Occipital lobe (tissue), 1 donor: ENCODE measurements at regions not wholly inside any gene's neighbourhood (a gene's known extent, or its start where the extent isn't known, plus 50 kb on each side); places are given as distances from the start of the nearest gene placed in this dataset.
"Not testable (repeated sequence)": the region's sequence is repeated elsewhere in the genome, so short reads cannot be mapped to it uniquely, and the experiment has no call there.

Experiments used
- DNase-seq: peaks from one replicate; lab custom pipeline; 2025; lab: John Stamatoyannopoulos, UW

GRCh38 chr1:146715054-146715453, 223.1 kb upstream of the NBPF12 start:
- DNase-seq = not testable (repeated sequence)

DNA sequence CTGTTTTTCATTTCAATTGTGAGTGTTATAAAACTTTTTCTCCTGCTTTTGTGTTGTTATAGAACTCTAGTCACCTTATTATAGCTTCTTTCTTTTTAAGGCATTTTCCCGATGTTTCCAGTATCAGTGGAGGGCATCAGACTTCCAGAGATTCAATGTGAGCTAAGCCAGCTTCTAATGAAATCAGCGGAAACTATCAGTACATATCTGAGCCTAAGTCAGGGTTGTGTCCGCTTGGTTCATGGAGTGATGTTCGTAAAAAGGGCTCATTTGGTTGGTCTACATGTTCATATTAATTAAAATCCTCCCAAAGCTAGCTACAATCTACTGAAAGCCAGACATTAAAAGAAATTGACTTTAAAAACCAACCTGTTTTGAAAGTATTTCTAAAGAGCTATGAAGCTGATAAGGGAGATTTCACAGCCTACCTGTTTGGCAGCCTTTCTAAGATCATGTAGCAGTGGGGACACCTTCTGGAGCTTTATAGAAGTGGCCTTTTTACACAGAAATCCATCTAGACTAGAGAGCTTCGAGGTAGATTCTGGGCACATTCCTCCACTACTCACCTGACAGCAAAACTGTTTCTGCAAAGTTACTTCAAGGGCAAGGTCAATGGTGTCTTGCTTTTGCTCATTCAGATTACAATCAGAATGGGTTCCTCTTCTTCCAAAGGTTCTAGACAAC, 227.1 kb upstream of the NBPF12 start:
- DNase-seq = not testable (repeated sequence)

DNA sequence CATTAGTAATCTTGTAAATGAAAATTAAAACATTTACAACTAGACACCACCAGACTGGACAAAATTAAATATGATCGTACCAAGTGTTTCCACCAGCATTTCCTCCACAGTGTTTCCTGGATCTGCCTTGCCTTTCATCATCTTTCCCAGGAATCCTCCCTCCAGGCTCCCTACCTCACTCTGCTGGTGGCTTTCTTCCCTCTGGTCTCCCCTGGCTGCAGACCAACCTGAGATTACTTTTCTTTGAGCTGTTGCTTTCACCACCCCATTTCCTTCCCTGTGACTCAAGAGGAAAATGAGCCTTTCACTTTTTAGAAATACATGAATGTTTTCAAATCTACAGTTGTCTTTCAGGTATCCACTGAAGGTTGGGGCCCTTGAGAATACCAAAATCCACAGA, 228.8 kb upstream of the NBPF12 start:
- DNase-seq = not testable (repeated sequence)

GRCh38 chr1:146704162-146704724, 233.9 kb upstream of the NBPF12 start:
- not testable (repeated sequence) for DNase-seq

GRCh38 chr1:146701320-146701719, 236.8 kb upstream of the NBPF12 start:
- DNase-seq = not testable (repeated sequence)

DNA sequence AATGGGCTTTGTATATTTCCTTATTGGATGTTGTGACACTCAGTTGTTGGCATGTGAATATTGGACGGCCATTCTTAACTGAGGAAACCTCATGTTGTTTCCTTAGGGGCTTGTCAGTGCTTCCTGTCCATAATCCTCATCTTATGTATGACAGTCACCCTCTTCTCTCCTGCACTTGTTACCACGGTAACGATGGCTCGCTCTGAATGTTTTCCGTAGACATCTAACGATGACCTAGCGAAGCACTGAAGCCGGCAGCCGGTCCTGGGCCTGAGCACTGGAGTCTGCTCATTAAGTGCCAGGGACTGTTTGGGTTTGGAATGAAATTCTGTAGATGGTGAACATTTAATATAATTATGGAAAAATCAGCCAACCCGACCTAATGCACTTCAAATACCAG, 242.7 kb upstream of the NBPF12 start:
- DNase-seq = not testable (repeated sequence)

DNA sequence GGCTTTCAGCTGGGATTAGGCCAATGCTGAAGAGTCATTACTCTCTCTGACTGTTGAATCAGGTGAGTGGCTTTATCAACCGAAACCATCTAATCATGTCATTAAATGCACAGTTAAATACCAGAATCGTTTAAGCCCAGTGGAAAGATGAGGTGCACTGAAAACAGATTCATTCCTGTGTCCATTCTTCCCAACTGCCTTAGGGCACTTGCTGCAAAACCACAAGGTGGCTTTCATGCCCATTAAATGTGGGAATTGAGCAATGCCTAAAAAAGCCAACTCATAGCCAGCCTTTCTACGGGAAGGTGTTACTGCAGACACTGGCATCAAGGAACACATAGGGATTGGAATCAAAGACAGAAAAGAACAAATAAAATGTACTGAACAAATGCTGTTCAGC, 246.3 kb upstream of the NBPF12 start:
- not testable (repeated sequence) for DNase-seq

- DNase-seq = not testable (repeated sequence)
These were observed 249.2 kb upstream of the NBPF12 start for GRCh38 chr1:146688893-146689292.

DNA sequence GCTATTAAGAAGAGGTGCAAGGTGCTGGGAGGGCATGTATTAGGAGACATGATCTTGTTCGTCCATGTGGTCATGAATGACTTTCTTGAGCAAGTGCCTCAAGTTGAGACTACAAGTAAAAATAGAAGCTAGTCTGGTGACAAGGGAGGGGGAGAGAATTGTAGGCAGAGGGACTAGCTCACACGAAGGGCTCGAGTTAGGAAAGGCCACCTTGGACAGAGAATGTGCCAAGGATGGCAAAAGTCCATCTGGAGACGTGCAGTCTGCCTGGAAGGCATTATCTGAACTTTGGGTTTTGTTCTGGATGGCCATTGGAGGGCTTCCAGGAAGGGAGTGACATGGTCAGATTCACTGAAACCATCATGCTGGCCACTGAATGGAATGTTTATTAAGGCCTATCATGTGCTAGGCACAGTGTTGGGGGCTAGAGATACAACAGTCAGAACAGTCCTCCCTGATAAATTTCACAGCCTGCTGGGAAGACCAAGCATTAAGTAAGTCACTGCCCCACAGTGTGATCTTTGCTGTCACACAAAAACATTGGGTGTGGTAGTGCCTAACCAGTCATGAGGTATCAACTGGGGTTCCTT, 251.3 kb upstream of the NBPF12 start:
- DNase-seq = not testable (repeated sequence)

DNA sequence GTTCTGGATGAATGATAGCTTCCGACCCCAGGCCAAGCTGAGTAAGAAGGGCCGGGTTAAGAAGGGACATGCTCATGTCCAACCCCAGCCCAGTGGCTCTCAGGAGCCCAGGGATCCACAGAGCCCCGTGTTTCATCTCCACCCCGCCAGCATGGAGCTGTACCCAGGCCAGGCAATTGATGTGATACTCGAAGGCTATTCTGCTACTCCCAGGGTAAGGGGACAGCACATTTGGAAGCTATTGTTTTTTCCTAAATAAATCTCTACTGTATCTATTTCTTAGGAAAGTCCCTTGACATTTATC, 255.0 kb upstream of the NBPF12 start:
- DNase-seq = not testable (repeated sequence)

GRCh38 chr1:146682227-146683125, 255.6 kb upstream of the NBPF12 start:
- DNase-seq = not testable (repeated sequence)

DNA sequence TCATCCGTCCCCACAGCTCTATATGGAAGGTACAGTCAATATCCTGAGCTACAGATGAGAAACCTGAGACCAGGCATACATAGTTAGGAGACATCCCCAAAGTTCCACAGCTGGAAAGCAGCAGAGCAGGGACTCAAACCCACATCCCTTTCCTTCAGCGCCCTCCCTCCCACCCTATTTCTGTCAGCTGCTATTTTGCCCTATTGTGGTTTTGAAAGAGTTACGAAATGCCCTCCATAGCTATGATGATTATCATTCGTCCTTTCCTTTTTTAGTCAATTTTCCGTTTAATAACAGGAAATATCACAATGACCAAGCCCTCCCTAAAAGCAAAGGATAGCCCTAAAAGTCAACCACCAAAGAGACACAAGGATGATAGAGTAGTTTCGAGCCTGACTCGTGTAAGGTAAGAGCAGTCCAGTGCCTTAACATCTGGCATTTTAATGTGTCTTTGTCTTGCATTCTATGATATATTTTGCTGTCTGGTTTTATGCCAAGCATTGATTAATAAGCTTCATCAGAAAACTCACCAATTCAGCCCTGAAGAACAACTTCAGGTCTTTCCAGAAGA, 264.3 kb upstream of the NBPF12 start:
- DNase-seq = not testable (repeated sequence)

GRCh38 chr1:146672608-146673007, 265.5 kb upstream of the NBPF12 start:
- DNase-seq = not testable (repeated sequence)

DNA sequence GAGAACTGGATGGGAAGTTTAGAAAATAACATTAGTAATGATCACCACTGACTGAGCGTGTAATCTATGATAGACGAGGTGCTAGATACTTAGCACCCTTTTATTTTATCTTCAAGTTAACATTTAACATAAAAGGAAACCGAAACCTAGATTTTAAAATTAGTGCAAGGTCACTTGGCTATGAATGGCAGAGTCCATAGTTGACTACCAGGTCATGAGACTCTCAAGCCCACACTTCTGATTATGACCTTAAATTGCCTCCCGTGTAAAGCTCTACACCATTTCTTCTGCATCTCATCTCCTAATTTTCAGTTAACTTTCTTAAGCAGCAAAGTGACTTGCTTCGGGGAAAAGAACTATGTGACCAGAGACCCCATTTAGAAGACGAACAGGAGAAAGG, 266.5 kb upstream of the NBPF12 start:
- not testable (repeated sequence) for DNase-seq

- not testable (repeated sequence) for DNase-seq
These were observed 267.1 kb upstream of the NBPF12 start for GRCh38 chr1:146670832-146671566.

GRCh38 chr1:146666275-146666674, 271.8 kb upstream of the NBPF12 start:
- not testable (repeated sequence) for DNase-seq

- not testable (repeated sequence) for DNase-seq
These were observed 277.9 kb upstream of the NBPF12 start for GRCh38 chr1:146660242-146660641.

- DNase-seq = not testable (repeated sequence)
These were observed 281.6 kb upstream of the NBPF12 start for GRCh38 chr1:146656356-146657060.

DNA sequence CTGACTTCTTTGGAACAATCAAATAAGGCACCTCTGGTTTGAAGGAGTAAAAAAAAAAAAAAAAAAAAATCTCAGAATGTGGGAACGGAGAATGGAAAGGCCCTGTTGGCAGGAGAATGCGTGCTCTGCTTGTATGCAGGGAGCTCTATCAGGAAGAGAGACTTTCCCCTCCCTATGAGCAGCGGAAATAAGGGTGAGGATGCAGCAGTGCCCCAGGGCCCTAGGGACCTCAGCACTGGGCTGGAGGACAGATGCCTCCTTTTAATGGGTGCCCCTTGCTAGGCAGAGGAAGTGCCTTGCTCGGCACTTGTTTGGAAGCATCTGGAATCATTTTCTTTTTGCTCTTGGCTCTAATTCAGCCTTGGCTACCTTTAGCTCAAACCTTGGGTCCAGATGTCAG, 283.4 kb upstream of the NBPF12 start:
- DNase-seq = not testable (repeated sequence)

GRCh38 chr1:146645978-146646604, 292.0 kb upstream of the NBPF12 start:
- DNase-seq = not testable (repeated sequence)
